Karpas-422 (cell line): ENCODE measurements at regions not wholly inside any gene's neighbourhood (a gene's known extent, or its start where the extent isn't known, plus 50 kb on each side); places are given as distances from the start of the nearest gene placed in this dataset.
A peak's percentile ranks its signal among the peaks of the same experiment; 100 is the strongest.

Experiments
- DNase-seq: peaks from one replicate; pipeline ENCODE4 v3.0.0-alpha.2; 2015
- H2AFZ ChIP-seq: fragments of 200-600 bp; sonication (generic); 2 replicates; pipeline ENCODE4 v1.6.1; 2014; ENCODE audit warnings: antibody characterized with exemption, low read length, mixed read lengths
- H3K27ac ChIP-seq: fragments of 200-600 bp; sonication (generic); 2 replicates; pipeline ENCODE4 v1.5.1; 2014; ENCODE audit warnings: mild to moderate bottlenecking, low read length, moderate library complexity
- H3K27me3 ChIP-seq: fragments of 200-600 bp; sonication (generic); 2 replicates; pipeline ENCODE4 v1.6.1; 2014; ENCODE audit warnings: low read length, mixed read lengths
- H3K36me3 ChIP-seq: fragments of 200-600 bp; sonication (generic); 2 replicates; pipeline ENCODE4 v1.6.1; 2014; ENCODE audit warnings: low read length, mixed read lengths; ENCODE audit not compliant: insufficient read depth
- H3K4me1 ChIP-seq: fragments of 200-600 bp; sonication (generic); 2 replicates; pipeline ENCODE4 v1.6.1; 2014; ENCODE audit warnings: mild to moderate bottlenecking, low read length, mixed read lengths
- H3K4me2 ChIP-seq: fragments of 200-600 bp; sonication (generic); 2 replicates; pipeline ENCODE4 v1.6.1; 2014; ENCODE audit warnings: low read length, low read depth, mild to moderate bottlenecking; ENCODE audit not compliant: poor library complexity, severe bottlenecking
- H3K4me3 ChIP-seq: fragments of 200-600 bp; sonication (generic); 2 replicates; pipeline ENCODE4 v1.5.1; 2014; ENCODE audit warnings: mild to moderate bottlenecking, antibody characterized with exemption, low read length, mixed read lengths
- H3K79me2 ChIP-seq: fragments of 200-600 bp; sonication (generic); 2 replicates; pipeline ENCODE4 v1.6.1; 2014; ENCODE audit warnings: mild to moderate bottlenecking, low read length, mixed read lengths
- H3K9ac ChIP-seq: fragments of 200-600 bp; sonication (generic); 2 replicates; pipeline ENCODE4 v1.6.0; 2014; ENCODE audit warnings: low read length
- H3K9me2 ChIP-seq: fragments of 200-600 bp; sonication (generic), shearing (Covaris generic); replicated peaks from 2 replicates; pipeline ENCODE4 v1.6.0; 2014; ENCODE audit warnings: mild to moderate bottlenecking, low read length, moderate library complexity; ENCODE audit not compliant: insufficient read depth
- H3K9me3 ChIP-seq: fragments of 300-700, 200-600 bp; sonication (generic); 2 replicates; pipeline ENCODE4 v1.6.1; 2014; ENCODE audit warnings: low read length, mixed read lengths
- H4K20me1 ChIP-seq: fragments of 200-600 bp; sonication (generic); 2 replicates; pipeline ENCODE4 v1.6.1; 2014; ENCODE audit warnings: mild to moderate bottlenecking, antibody characterized with exemption, low read length, low read depth; ENCODE audit not compliant: insufficient read depth

DNA sequence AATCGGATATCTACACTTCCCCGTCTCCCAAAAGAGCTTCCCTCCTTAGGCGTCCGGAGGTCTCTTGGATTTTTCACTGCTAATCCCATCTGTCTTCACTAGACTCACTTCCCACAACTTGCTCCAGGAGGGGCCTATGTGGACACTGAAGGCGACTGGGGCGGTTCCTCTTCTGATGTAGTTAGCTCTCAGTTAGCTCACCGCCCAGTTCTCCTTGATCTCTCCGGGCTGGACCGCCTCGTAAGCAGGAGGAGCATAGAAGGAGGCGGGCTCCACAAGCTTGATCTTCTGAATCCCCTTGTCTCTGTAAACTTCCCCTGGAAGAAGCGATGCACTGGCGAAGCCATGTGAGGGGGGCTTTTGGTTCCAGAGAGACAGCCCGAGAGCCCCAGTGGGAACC is 112.0 kb upstream of the SELENOP start:
- DNase-seq = no peak
- H2AFZ ChIP-seq = no peak overlapping the region
- no peak overlapping the region for H3K4me2 ChIP-seq

DNA sequence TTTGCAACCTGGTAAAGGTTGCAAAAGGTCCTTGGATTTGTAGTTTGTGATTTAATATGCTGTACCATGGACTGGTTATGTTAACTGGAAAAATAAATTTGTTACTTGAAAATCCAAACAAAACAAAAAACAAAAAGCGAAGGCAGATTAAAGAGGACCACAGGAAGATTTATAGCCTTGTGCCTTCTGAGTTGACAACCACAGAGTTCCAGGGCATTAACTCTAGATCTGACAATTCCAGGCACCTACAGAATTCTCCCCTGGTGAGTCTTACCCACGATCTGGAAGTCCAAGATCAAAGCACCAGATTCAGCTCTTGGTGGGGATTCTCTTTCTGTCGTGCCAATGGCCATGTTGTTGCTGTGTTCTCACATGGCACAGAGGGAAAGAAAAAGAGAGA is 107.9 kb upstream of the SELENOP start:
- Histone ChIP-seq H3K4me3 (no peak overlapping the region), H3K36me3 (no peaks in the 10 kb centered on the region), H3K9me3 (no peaks in the 10 kb centered on the region), H4K20me1 (no peaks in the 10 kb centered on the region), H2AFZ (no peak overlapping the region), H3K27me3 (no peaks in the 10 kb centered on the region), H3K27ac (no peak overlapping the region), H3K79me2 (no peaks in the 10 kb centered on the region), H3K9me2 (no peaks in the 10 kb centered on the region), H3K4me2 (no peak overlapping the region), H3K4me1 (no peaks in the 10 kb centered on the region), H3K9ac (no peak overlapping the region)
- no peak for DNase-seq

More for the DNA sequence above, 112.0 kb upstream of the SELENOP start:
- Histone ChIP-seq H3K27me3 (no peaks in the 10 kb centered on the region), H3K27ac (no peak overlapping the region), H4K20me1 (no peaks in the 10 kb centered on the region), H3K9me3 (no peaks in the 10 kb centered on the region), H3K9ac (no peak overlapping the region), H3K4me3 (no peak overlapping the region), H3K36me3 (no peaks in the 10 kb centered on the region), H3K4me1 (no peaks in the 10 kb centered on the region), H3K9me2 (no peaks in the 10 kb centered on the region), H3K79me2 (no peaks in the 10 kb centered on the region)

DNA sequence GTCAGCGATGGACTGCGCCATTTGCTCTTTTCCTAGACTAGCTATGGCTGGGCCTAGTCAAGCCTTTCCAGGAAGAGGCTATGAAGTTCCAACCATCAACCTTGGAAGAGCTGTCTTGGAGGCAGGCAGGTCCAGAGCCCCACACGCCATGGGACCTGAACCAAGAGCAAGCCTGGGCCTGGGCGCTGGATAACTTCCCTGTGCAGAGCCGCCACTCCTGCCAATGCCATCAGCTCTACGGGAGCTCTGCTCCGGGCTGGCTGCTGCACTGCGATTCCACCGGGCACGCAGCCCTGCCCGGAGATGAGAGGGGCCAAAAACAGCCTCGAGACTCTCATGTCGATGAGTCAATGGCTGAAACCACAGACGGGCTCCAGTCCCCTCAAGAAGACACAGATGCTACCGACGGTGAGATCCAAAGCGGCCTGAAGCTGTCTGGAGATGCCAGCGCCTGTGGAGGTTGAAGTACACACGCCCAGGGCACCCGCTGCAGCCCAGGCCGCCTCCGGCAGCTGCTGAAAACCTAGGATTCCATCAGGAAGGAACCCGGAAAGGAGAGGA is 103.7 kb upstream of the SELENOP start:
- Histone ChIP-seq H3K27ac (no peak overlapping the region), H3K27me3 (no peaks in the 10 kb centered on the region), H2AFZ (no peak overlapping the region), H3K9me2 (no peaks in the 10 kb centered on the region), H3K9me3 (no peaks in the 10 kb centered on the region), H3K79me2 (no peaks in the 10 kb centered on the region), H3K4me1 (peaks cover 9% of the 10 kb centered on the region), H3K4me2 (no peak overlapping the region), H4K20me1 (no peaks in the 10 kb centered on the region), H3K9ac (no peak overlapping the region), H3K36me3 (no peaks in the 10 kb centered on the region), H3K4me3 (no peak overlapping the region)
- DNase-seq = peak; percentile 24

DNA sequence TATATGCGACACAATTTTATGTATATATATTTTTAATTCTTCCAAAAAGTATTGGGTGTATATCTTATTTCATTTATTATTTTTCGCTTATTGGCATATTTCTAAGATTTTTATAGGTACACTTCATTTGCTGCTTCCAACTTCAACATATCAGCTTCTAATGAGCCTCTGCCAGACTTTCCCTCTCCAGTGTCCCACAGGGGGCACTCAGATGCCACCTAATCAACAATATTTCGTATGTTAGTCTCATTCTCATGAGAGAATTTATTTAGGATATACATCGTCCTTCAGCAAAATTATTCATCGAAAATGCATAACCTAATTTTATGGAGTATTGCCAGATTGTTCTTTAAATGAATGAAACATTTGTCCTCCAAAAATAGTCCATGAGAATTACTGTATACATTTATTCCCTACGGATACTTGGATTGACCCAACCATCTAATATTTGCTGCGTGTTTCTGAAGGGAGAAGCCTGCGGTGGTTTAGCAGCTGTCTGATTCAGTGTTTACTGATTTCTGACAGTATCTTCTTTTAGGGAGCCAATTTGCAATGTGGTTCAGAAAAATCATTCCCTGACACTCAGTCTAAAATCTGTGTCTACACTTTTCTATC is 100.6 kb upstream of the SELENOP start:
- Histone ChIP-seq H4K20me1 (no peaks in the 10 kb centered on the region), H2AFZ (no peak overlapping the region), H3K36me3 (no peaks in the 10 kb centered on the region), H3K27ac (no peak overlapping the region), H3K9me3 (no peaks in the 10 kb centered on the region), H3K4me1 (peaks cover 19% of the 10 kb centered on the region), H3K4me2 (no peak overlapping the region), H3K4me3 (no peak overlapping the region), H3K79me2 (no peaks in the 10 kb centered on the region), H3K27me3 (no peaks in the 10 kb centered on the region), H3K9ac (no peak overlapping the region), H3K9me2 (no peaks in the 10 kb centered on the region)
- DNase-seq = peak; percentile 72

DNA sequence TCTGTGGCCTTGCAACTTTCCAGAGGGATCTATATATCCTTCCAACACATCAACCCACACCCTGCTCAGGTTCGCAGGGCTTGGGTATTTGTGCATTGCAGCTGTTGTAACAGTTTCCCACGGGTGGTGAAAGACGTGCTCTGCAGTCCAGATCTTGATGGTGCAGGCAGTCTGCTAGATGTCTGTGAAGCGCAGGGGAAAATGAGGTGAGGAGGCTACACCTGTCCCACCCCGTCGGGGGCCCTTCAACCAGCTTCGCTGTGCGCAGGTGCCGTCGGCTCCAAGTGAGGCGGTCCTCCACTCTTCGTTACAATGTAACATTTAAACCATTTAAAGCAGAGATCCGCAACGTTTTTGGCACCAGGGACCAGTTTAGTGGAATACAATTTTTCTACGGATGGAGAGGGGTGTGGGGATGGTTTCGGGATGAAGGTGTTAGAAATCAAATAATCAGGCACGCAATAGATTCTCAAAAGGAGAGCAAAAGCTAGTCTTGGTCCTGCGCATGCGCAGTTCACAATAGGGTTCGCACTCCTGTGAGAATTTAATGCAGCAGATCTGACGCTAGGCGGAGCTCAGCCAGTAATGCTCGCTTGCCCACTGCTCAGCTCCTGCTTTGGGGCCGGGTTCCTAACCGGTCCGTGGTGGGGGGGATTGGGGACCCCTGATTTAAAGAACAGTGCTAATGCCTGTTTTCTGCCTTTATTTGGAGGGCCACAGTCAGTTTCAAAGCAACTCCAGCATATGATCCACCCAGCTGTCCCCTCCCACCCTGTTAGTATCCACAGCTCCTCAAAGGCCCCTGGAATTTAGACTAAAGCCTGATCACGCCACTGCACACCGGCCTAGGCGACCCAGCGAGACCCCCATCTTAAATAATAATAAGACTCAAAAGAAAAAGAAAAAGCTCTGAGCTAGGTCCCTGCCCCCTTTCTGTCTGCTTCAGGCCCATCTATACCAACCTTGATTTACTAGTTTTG is 97.1 kb upstream of the SELENOP start:
- Histone ChIP-seq H3K4me1 (peaks cover 19% of the 10 kb centered on the region), H3K79me2 (no peaks in the 10 kb centered on the region), H3K4me3 (peak overlapping the region; percentile 46; the same call in 1 of the 2 replicates), H3K9ac (0 out of 2 replicates have a peak overlapping the region, but pooled peaks have one; percentile 19), H4K20me1 (no peaks in the 10 kb centered on the region), H3K36me3 (no peaks in the 10 kb centered on the region), H3K9me3 (no peaks in the 10 kb centered on the region), H3K9me2 (no peaks in the 10 kb centered on the region), H3K4me2 (peak overlapping the region; percentile 56), H2AFZ (peak overlapping the region; percentile 84), H3K27me3 (no peaks in the 10 kb centered on the region), H3K27ac (no peak overlapping the region)
- DNase-seq = peak; percentile 94

DNA sequence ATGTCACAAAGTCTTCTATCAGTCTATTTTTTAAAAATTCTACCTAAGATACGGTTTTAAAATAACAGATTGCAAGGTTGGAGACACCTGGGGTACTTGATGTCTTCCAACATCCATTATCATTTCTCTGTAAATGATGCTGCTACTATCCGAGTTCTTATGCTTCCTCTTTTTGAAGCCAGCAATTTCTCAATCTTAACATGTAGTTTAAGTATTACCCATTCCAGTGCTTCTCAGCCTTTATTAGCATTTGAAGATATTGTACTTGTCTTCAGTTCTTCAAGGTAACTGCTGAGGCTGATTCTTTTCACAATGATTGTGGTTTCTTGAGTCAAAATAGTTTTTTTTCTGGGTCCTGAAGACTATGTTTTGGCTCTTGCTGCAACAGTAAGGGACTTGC is 96.4 kb upstream of the SELENOP start:
- H3K9me2 ChIP-seq = no peaks in the 10 kb centered on the region
- DNase-seq = peak; percentile 61
- H3K4me3 ChIP-seq = no peak overlapping the region
- no peaks in the 10 kb centered on the region for H3K9me3 ChIP-seq
- 0 out of 2 replicates have a peak overlapping the region, but pooled peaks have one; percentile 19 for H3K9ac ChIP-seq
- no peaks in the 10 kb centered on the region for H3K36me3 ChIP-seq
- no peaks in the 10 kb centered on the region for H3K79me2 ChIP-seq
- peak overlapping the region; percentile 84 for H2AFZ ChIP-seq
- H3K4me1 ChIP-seq = peaks cover 26% of the 10 kb centered on the region
- no peaks in the 10 kb centered on the region for H4K20me1 ChIP-seq
- no peaks in the 10 kb centered on the region for H3K27me3 ChIP-seq
- peak overlapping the region; percentile 56 for H3K4me2 ChIP-seq
- H3K27ac ChIP-seq = no peak overlapping the region

DNA sequence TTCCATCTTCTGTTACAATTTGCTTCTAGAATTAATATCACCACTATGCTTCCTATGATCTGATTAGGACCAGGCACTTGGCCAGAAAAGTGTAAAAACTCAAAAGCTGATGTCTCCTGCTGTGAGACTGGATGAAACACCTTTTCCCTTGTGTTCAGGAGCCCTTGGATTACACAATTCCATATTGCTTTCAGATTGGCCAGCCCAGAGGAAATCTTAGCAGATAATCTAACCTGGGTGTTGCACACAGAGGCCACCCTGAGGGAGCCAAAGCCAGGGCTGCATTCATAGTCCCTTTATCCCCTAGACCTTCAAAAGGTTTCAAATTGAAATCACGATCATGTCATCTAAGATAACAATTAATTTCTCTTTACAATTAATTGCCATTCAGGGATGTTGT is 94.1 kb upstream of the SELENOP start:
- no peak overlapping the region for H3K9ac ChIP-seq
- no peak for DNase-seq
- H3K27ac ChIP-seq = no peak overlapping the region
- H3K4me3 ChIP-seq = no peak overlapping the region
- H3K27me3 ChIP-seq = no peaks in the 10 kb centered on the region
- no peaks in the 10 kb centered on the region for H3K36me3 ChIP-seq
- peaks cover 20% of the 10 kb centered on the region for H3K4me1 ChIP-seq
- no peak overlapping the region for H3K4me2 ChIP-seq
- no peaks in the 10 kb centered on the region for H3K79me2 ChIP-seq
- no peaks in the 10 kb centered on the region for H3K9me2 ChIP-seq
- H3K9me3 ChIP-seq = no peaks in the 10 kb centered on the region
- H4K20me1 ChIP-seq = no peaks in the 10 kb centered on the region
- no peak overlapping the region for H2AFZ ChIP-seq

DNA sequence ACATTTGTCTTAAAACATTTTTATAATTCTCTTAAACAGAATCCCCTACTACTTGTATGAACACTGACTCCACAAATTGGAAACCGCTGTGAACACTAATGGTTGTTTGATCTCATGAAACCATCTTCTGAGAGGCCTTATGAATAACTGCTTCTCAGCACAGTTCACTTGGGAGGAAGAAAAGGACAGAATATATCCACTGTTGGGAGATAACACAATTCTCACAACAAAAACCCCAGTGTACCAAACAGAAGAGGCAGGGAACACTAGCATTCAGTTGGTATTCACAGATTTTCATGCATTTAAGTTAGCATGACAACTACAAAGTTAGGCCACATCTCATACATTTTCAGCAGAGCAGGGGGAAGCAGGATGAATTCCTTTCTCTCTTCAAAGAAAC is 89.0 kb upstream of the SELENOP start:
- Histone ChIP-seq H3K4me1 (peaks cover 10% of the 10 kb centered on the region), H2AFZ (no peak overlapping the region), H3K9me2 (no peaks in the 10 kb centered on the region), H3K9ac (no peak overlapping the region), H3K4me2 (no peak overlapping the region), H3K9me3 (no peaks in the 10 kb centered on the region), H3K36me3 (no peaks in the 10 kb centered on the region), H4K20me1 (no peaks in the 10 kb centered on the region), H3K27me3 (no peaks in the 10 kb centered on the region), H3K27ac (no peak overlapping the region), H3K4me3 (no peak overlapping the region), H3K79me2 (no peaks in the 10 kb centered on the region)
- no peak for DNase-seq
